ENCODE measurements at regions not wholly inside any gene's neighbourhood (a gene's known extent, or its start where the extent isn't known, plus 50 kb on each side); places are given as distances from the start of the nearest gene placed in this dataset.

DNA sequence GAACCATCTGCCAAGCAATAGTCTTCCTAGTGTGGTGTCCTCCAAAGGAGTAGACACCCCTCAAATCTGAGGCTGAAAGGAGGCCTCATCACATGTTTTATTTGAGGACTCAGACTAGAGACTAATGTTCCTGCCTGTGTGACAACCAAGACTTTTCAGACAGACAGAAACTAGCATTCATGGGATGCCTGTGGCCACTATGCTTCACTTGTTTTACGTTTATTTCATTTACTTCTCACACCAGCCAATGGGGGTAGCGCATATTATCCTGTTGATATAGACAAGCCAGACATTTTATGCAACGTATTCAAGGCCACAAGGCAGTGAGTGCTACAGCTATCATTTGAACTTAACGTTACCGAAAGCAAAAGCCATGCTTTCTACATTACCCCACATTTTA, 391.7 kb upstream of the HTR2A start:
- TF ChIP-seq, protein P1, sequence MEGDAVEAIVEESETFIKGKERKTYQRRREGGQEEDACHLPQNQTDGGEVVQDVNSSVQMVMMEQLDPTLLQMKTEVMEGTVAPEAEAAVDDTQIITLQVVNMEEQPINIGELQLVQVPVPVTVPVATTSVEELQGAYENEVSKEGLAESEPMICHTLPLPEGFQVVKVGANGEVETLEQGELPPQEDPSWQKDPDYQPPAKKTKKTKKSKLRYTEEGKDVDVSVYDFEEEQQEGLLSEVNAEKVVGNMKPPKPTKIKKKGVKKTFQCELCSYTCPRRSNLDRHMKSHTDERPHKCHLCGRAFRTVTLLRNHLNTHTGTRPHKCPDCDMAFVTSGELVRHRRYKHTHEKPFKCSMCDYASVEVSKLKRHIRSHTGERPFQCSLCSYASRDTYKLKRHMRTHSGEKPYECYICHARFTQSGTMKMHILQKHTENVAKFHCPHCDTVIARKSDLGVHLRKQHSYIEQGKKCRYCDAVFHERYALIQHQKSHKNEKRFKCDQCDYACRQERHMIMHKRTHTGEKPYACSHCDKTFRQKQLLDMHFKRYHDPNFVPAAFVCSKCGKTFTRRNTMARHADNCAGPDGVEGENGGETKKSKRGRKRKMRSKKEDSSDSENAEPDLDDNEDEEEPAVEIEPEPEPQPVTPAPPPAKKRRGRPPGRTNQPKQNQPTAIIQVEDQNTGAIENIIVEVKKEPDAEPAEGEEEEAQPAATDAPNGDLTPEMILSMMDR (IDR thresholded peaks at IDR 0.05), result no peak
- no peaks in the 10 kb centered on the region for H3K36me3 ChIP-seq (replicated peaks in 1 of 2; ENCODE audit: control insufficient read depth in 1 of 2, insufficient read depth in 2 of 2, low read length in 2 of 2)
- Mint-ChIP-seq H3K9me3 (peaks cover 0 to 3% (median 0%) of the 10 kb centered on the region in 7 donors), H3K27ac (no peak overlapping the region), H3K4me1 (no peaks in the 10 kb centered on the region), H3K27me3 (ENCODE audit: low read depth in 3 of 3) (no peaks in the 10 kb centered on the region), H3K4me3 (no peak overlapping the region), H3K36me3 (no peaks in the 10 kb centered on the region)
- H3K4me1 ChIP-seq (ENCODE audit: control insufficient read depth in 1 of 2, insufficient read depth in 2 of 2, low read length in 2 of 2), result no peaks in the 10 kb centered on the region
- no peak for DNase-seq
- H3K79me2 ChIP-seq (ENCODE audit: insufficient read depth, low read length), result no peaks in the 10 kb centered on the region
- no peak overlapping the region for H3K4me2 ChIP-seq (replicated peaks; ENCODE audit: extremely low read depth, low read length, poor library complexity, severe bottlenecking)
- no peak overlapping the region for H3K4me3 ChIP-seq (replicated peaks in 1 of 3; ENCODE audit: low read depth in 2 of 3, low read length in 3 of 3)
- H2AFZ ChIP-seq (ENCODE audit: insufficient read depth, low read depth, low read length, poor library complexity, severe bottlenecking), result no peak overlapping the region
- intact Hi-C loops (cut with micrococcal nuclease), result no loop called here
- no peaks in the 10 kb centered on the region for H3K27me3 ChIP-seq (ENCODE audit: control insufficient read depth in 2 of 2, insufficient read depth in 2 of 2, low read length in 2 of 2)
- H3K27ac ChIP-seq (ENCODE audit: low read depth in 1 of 2, low read length in 2 of 2), result no peak overlapping the region
- H3K9ac ChIP-seq (ENCODE audit: insufficient read depth, low read length, poor library complexity, severe bottlenecking), result no peak overlapping the region
- H3K9me3 ChIP-seq (replicated peaks in 1 of 2; ENCODE audit: control insufficient read depth in 1 of 2, insufficient read depth in 1 of 2, low read length in 2 of 2), result no peaks in the 10 kb centered on the region
- H4K20me1 ChIP-seq (ENCODE audit: insufficient read depth, low read length), result no peaks in the 10 kb centered on the region
- WGBS (ENCODE audit: insufficient coverage), result 100% methylated on average over 3 of the region's 5 CpGs

DNA sequence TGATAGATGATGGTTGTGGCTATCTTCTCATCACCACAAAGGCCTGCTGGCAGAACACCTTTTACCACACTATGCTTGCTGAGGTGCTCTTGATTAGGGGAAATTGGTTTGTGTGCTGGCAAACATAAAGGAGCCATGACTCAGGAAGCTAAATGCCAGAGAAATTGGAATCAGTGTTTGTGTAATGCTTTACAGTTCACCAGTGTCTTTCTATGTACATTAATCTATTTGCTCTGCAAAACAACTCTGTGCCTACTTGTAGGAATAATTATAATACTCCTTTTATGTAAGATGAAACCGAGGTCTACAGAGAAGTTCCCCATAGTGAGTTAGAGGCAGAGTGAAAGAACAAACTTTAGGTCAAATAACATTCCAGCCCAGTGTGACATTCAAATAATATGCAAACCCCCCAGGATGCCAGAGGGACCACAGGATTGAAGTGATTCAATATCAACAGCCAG, 390.5 kb upstream of the HTR2A start:
- no peaks in the 10 kb centered on the region for H3K36me3 Mint-ChIP-seq
- H3K4me2 ChIP-seq (replicated peaks; ENCODE audit: extremely low read depth, low read length, poor library complexity, severe bottlenecking), result no peak overlapping the region

More for the DNA sequence above, 390.5 kb upstream of the HTR2A start:
- Histone ChIP-seq H3K9ac (ENCODE audit: insufficient read depth, low read length, poor library complexity, severe bottlenecking) (no peak overlapping the region), H3K9me3 (replicated peaks in 1 of 2; ENCODE audit: control insufficient read depth in 1 of 2, insufficient read depth in 1 of 2, low read length in 2 of 2) (no peaks in the 10 kb centered on the region), H3K36me3 (replicated peaks in 1 of 2; ENCODE audit: control insufficient read depth in 1 of 2, insufficient read depth in 2 of 2, low read length in 2 of 2) (no peaks in the 10 kb centered on the region), H2AFZ (ENCODE audit: insufficient read depth, low read depth, low read length, poor library complexity, severe bottlenecking) (no peak overlapping the region), H4K20me1 (ENCODE audit: insufficient read depth, low read length) (no peaks in the 10 kb centered on the region), H3K4me3 (replicated peaks in 1 of 3; ENCODE audit: low read depth in 2 of 3, low read length in 3 of 3) (no peak overlapping the region), H3K27ac (ENCODE audit: low read depth in 1 of 2, low read length in 2 of 2) (no peak overlapping the region), H3K79me2 (ENCODE audit: insufficient read depth, low read length) (no peaks in the 10 kb centered on the region), H3K4me1 (ENCODE audit: control insufficient read depth in 1 of 2, insufficient read depth in 2 of 2, low read length in 2 of 2) (no peaks in the 10 kb centered on the region), H3K27me3 (ENCODE audit: control insufficient read depth in 2 of 2, insufficient read depth in 2 of 2, low read length in 2 of 2) (no peaks in the 10 kb centered on the region)
- intact Hi-C loops (cut with micrococcal nuclease), result no loop called here
- Mint-ChIP-seq H3K4me1 (no peaks in the 10 kb centered on the region), H3K9me3 (peaks cover 0 to 3% (median 0%) of the 10 kb centered on the region in 7 donors), H3K27me3 (ENCODE audit: low read depth in 3 of 3) (peaks cover 0 to 2% (median 0%) of the 10 kb centered on the region in 3 donors), H3K4me3 (no peak overlapping the region), H3K27ac (no peak overlapping the region)
- TF ChIP-seq, protein P1 (IDR thresholded peaks at IDR 0.05), result no peak
- no CpG with 5 or more reads among the region's 1 CpG for WGBS (ENCODE audit: insufficient coverage)
- no peak for DNase-seq
